A549 (cell line): ENCODE measurements at regions not wholly inside any gene's neighbourhood (a gene's known extent, or its start where the extent isn't known, plus 50 kb on each side); places are given as distances from the start of the nearest gene placed in this dataset.

ENCODE experiments used
- BHLHE40 ChIP-seq: IDR thresholded peaks from 2 replicates; pipeline ENCODE4 v1.6.1; 2012; ENCODE audit warnings: low read depth, low read length, inconsistent platforms
- FOSL2 ChIP-seq, 2 experiments: fragments of 450-650 bp in 1 of 2; fragments of >200 bp in 1 of 2; sonication (Bioruptor Twin) in 1 of 2; formaldehyde crosslinking; IDR thresholded peaks; 2 replicates each; pipeline versions ENCODE4 v1.5.0 to v1.6.1; 2016 to 2020; ENCODE audit warnings: mild to moderate bottlenecking in 1 of 2, moderate library complexity in 1 of 2
- HEYL ChIP-seq: fragments of 250-450 bp; sonication (Bioruptor Pico); IDR thresholded peaks from 2 replicates; pipeline ENCODE4 v1.8.0; 2021; ENCODE audit warnings: mild to moderate bottlenecking, moderate library complexity
- HOXA7 ChIP-seq: fragments of 250-450 bp; sonication (Bioruptor Pico); IDR thresholded peaks from 2 replicates; pipeline ENCODE4 v1.5.0; 2020; ENCODE audit warnings: mild to moderate bottlenecking, moderate library complexity
- POLR2A ChIP-seq: IDR thresholded peaks from 2 replicates; pipeline ENCODE4 v1.6.1; 2012; ENCODE audit warnings: mild to moderate bottlenecking, low read length
- RAD21 ChIP-seq, 2 experiments: fragments of >200 bp in 1 of 2; sonication (Bioruptor Twin) in 1 of 2; formaldehyde crosslinking in 1 of 2; IDR thresholded peaks in 1 of 2; conservative IDR thresholded peaks in 1 of 2; 2 replicates in 1 of 2; 3 replicates in 1 of 2; pipeline ENCODE4 v1.6.1; 2012 to 2018; ENCODE audit warnings: inconsistent platforms in 1 of 2
- RFX5 ChIP-seq: fragments of 450-650 bp; IDR thresholded peaks from 2 replicates; pipeline ENCODE4 v1.7.1; 2014; ENCODE audit warnings: antibody characterized with exemption, mild to moderate bottlenecking, moderate library complexity
- RNF2 ChIP-seq: fragments of 200-600 bp; sonication (generic); IDR thresholded peaks from 2 replicates; pipeline ENCODE4 v1.6.1; 2016; ENCODE audit warnings: low read depth, mild to moderate bottlenecking, antibody characterized with exemption, moderate library complexity, borderline replicate concordance
- ZC3H11A ChIP-seq: fragments of 450-650 bp; IDR thresholded peaks from 2 replicates; pipeline ENCODE4 v1.6.1; 2014; ENCODE audit warnings: antibody characterized with exemption, mild to moderate bottlenecking
- TF ChIP-seq, protein P1 (sequence below): fragments of >200 bp; sonication (Bioruptor Twin); formaldehyde crosslinking; IDR thresholded peaks from 3 replicates; pipeline ENCODE4 v1.5.1; 2016
- TF ChIP-seq, protein P2 (sequence below): IDR thresholded peaks from 2 replicates; pipeline ENCODE4 v1.6.1; 2012
- TF ChIP-seq, protein P3 (sequence below): fragments of 150-350 bp; IDR thresholded peaks from 2 replicates; pipeline ENCODE4 v1.6.1; 2014; ENCODE audit warnings: low read depth, mild to moderate bottlenecking, low read length

DNA sequence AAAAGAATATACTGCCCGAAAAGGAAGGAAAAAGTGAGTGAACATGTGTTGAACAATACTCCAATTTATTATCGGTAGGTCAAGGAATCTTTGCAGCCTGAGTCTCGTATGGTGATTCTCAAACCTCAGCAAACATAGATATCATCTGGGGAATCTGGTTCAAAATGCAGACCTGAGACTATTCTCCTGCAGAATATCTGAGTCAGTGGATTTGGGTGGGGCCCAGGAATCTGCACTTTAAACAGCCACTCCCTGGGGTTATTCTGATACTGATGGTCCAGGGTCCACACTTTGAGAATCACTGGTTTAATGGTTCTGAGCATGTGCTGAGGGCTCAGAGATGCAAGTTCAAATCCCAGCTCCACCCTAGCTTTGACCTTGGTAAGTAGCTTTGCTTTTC, 53.6 kb upstream of the GRK3 start:
- no peak for TF ChIP-seq FOSL2 (IDR thresholded peaks at IDR 0.05)
- no peak for TF ChIP-seq FOSL2 (CRISPR knock-in tag; IDR thresholded peaks at IDR 0.05)
- TF ChIP-seq, protein P1, sequence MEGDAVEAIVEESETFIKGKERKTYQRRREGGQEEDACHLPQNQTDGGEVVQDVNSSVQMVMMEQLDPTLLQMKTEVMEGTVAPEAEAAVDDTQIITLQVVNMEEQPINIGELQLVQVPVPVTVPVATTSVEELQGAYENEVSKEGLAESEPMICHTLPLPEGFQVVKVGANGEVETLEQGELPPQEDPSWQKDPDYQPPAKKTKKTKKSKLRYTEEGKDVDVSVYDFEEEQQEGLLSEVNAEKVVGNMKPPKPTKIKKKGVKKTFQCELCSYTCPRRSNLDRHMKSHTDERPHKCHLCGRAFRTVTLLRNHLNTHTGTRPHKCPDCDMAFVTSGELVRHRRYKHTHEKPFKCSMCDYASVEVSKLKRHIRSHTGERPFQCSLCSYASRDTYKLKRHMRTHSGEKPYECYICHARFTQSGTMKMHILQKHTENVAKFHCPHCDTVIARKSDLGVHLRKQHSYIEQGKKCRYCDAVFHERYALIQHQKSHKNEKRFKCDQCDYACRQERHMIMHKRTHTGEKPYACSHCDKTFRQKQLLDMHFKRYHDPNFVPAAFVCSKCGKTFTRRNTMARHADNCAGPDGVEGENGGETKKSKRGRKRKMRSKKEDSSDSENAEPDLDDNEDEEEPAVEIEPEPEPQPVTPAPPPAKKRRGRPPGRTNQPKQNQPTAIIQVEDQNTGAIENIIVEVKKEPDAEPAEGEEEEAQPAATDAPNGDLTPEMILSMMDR = no peak
- TF ChIP-seq POLR2A = no peak
- no peak for TF ChIP-seq RAD21 (conservative IDR thresholded peaks at IDR 0.05 in 1 of 2, IDR thresholded peaks at IDR 0.05 in 1 of 2)
- TF ChIP-seq, protein P2, sequence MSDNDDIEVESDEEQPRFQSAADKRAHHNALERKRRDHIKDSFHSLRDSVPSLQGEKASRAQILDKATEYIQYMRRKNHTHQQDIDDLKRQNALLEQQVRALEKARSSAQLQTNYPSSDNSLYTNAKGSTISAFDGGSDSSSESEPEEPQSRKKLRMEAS = no peak
- TF ChIP-seq ZC3H11A = no peak
- no peak for TF ChIP-seq HEYL (CRISPR knock-in tag)
- TF ChIP-seq, protein P3, sequence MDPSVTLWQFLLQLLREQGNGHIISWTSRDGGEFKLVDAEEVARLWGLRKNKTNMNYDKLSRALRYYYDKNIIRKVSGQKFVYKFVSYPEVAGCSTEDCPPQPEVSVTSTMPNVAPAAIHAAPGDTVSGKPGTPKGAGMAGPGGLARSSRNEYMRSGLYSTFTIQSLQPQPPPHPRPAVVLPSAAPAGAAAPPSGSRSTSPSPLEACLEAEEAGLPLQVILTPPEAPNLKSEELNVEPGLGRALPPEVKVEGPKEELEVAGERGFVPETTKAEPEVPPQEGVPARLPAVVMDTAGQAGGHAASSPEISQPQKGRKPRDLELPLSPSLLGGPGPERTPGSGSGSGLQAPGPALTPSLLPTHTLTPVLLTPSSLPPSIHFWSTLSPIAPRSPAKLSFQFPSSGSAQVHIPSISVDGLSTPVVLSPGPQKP = no peak
- no peak for TF ChIP-seq BHLHE40
- no peak for TF ChIP-seq RFX5
- TF ChIP-seq HOXA7 (CRISPR knock-in tag) = no peak
- no peak for TF ChIP-seq RNF2
